MM.1S (cell line): ENCODE measurements at regions not wholly inside any gene's neighbourhood (a gene's known extent, or its start where the extent isn't known, plus 50 kb on each side); places are given as distances from the start of the nearest gene placed in this dataset.

Source experiments
- EZH2 ChIP-seq: fragments of 300-600 bp; sonication (generic); optimal IDR thresholded peaks from 2 replicates; pipeline ENCODE3; 2017; ENCODE audit warnings: low read depth, mild to moderate bottlenecking, antibody characterized with exemption, low read length, mixed read lengths
- TF ChIP-seq, protein P1 (sequence below): fragments of 300-600 bp; sonication (generic); IDR thresholded peaks from 2 replicates; pipeline ENCODE4 v1.5.1; 2016; ENCODE audit warnings: antibody characterized with exemption, low read length, mixed read lengths

DNA sequence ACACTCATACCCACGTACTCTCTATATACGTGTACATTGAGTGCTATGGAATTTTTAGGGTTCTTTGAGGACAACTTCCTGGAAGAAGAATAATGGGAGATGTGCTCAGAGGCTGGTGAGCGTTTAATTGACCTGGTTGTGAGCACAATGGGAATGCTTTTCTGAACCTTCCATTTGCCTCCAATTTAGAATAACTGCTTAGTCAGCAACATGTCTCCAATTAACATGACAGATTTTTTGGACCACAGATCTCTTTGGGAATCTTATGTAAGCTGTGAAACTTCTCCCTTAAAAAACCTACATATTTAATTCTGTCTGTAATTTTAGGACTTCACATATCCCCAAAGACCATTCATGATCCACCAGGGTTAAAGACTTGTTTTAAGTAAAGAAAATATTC is 166.7 kb upstream of the TNP1 start:
- TF ChIP-seq, protein P1, sequence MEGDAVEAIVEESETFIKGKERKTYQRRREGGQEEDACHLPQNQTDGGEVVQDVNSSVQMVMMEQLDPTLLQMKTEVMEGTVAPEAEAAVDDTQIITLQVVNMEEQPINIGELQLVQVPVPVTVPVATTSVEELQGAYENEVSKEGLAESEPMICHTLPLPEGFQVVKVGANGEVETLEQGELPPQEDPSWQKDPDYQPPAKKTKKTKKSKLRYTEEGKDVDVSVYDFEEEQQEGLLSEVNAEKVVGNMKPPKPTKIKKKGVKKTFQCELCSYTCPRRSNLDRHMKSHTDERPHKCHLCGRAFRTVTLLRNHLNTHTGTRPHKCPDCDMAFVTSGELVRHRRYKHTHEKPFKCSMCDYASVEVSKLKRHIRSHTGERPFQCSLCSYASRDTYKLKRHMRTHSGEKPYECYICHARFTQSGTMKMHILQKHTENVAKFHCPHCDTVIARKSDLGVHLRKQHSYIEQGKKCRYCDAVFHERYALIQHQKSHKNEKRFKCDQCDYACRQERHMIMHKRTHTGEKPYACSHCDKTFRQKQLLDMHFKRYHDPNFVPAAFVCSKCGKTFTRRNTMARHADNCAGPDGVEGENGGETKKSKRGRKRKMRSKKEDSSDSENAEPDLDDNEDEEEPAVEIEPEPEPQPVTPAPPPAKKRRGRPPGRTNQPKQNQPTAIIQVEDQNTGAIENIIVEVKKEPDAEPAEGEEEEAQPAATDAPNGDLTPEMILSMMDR, result no peak
- no peak for TF ChIP-seq EZH2
